Fibroblast of skin of right quadriceps (primary cell): ENCODE measurements at regions not wholly inside any gene's neighbourhood (a gene's known extent, or its start where the extent isn't known, plus 50 kb on each side); places are given as distances from the start of the nearest gene placed in this dataset.
A peak's percentile ranks its signal among the peaks of the same experiment; 100 is the strongest.
"Not testable (repeated sequence)": the region's sequence is repeated elsewhere in the genome, so short reads cannot be mapped to it uniquely, and the experiment has no call there.

Experiments used
- DNase-seq: peaks from one replicate; pipeline ENCODE4 v3.0.0-alpha.2; 2013

DNA sequence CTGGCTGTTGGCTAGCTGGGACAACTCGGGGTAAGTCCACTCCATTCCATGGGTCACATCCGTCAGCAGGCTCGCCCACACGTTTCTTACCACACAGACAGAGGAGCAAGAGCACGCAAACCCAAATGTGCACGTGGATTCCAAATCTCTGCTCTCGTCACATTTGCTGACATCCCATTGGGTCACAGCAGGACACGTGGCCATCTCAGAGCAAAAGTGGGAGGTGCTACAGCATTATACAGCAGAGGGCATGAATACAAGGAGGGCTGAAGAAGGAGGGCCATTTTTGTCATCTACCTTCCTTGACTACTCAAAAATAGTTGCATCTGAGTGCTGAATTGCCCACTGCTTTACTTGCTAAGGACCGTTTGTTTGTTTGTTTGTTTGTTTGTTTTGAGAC, 84.7 kb downstream of the RBBP6 start:
- DNase-seq, result no peak

DNA sequence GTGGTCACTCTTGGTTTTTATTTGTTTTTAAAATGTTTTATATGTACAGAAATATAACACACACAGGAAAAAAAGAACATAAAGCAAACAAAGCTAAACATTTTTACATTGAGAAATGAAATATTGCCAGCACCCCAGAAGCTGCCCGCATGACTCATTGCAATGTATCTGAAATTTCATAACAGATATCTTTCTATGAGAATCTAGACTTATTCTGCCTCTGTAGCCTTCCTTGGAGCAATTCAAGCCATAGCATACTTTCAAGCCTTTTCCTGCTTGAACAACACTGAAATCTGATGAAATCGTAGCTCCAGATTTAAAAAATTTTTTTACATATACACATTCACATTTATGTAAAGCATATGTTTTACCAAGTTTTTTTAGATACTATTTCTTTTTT, 86.9 kb downstream of the RBBP6 start:
- peak; percentile 68 for DNase-seq

DNA sequence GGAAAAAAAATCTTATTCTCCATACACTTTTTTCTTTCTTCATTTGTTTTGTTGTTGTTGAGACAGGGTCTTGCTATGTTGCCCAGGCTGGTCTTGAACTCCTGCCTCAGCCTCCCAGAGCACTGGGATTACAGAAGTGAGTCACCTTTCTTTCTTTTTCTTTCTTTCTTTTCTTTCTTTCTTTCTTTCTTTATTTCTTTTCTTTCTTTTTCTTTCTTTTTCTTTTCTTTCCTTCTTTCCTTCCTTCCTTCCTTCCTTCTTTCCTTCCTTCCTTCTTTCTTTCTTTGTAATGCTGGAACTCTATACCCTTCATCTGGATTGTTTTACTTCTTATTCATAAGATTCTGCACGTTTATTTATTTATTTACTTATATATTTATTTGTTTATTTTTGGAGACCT, 94.5 kb upstream of the TNRC6A start:
- DNase-seq, result no peak

DNA sequence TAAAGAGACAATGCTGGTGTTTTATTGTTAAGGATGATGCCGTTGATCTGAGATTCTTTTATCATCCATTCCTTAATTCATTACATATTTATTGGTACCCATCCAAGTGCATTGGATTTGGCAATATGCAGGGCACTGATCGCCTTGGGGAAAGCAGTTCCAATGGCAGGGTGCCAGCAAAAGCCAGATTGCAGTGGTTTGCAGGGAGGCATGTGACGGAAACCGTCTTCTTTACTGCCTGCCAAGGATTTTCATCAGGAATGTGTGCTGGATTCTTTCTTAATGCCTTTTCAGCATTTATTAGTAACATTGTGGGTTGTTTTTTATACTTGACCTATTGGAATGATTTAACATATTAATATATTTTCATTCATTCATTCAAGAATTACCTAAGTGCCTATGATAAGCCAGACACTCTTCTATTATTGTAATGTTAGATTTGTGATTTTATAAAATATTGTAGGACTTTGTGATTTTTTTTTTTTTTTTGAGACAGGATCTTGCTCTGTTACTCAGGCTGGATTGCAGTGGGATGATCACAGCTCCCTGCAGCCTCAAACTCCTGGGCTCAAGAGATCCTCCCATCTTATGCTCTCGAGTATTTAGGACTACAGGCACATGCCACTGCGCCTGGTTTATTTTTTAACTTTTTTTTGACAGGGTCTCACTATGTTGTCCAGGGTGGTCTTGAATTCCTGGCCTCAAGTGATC, 93.4 kb upstream of the TNRC6A start:
- DNase-seq, result peak; percentile 98

DNA sequence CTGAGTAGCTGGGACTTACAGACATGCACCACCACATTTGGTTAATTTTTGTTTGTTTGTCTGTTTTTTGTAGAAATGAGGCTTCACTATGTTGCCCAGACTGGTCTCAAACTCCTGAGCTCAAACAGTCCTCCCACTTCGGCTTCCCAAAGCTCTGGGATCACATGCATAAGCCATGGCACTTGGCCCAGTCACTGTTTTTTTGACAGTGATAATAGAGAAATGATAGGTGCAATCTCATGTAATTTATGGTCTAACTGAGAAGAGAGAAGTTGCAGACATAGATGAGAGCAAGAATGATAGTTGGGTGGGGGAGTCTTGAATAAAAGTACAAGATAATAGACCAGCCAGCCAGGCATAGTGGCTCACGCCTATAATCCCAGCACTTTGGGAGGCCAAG, 89.7 kb upstream of the TNRC6A start:
- no peak for DNase-seq

DNA sequence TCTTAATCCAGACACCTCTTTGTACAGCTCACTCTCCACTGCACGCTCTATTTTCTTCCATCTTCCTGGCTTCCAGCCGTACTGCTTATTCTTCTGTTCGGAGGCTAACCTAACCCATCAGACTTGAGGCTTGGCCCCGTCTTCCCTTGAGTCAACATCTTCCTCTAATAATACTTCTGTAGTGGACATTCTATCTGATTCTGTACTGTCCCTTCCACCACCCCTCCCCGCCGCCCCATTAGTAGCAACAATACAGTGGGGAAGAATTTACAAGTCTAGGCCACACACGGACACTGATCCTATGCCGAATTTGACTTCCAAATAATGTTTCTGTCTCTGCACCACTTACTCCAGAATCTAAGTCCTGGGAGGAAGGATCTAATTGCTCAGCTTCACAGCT, 86.0 kb upstream of the TNRC6A start:
- DNase-seq, result no peak

DNA sequence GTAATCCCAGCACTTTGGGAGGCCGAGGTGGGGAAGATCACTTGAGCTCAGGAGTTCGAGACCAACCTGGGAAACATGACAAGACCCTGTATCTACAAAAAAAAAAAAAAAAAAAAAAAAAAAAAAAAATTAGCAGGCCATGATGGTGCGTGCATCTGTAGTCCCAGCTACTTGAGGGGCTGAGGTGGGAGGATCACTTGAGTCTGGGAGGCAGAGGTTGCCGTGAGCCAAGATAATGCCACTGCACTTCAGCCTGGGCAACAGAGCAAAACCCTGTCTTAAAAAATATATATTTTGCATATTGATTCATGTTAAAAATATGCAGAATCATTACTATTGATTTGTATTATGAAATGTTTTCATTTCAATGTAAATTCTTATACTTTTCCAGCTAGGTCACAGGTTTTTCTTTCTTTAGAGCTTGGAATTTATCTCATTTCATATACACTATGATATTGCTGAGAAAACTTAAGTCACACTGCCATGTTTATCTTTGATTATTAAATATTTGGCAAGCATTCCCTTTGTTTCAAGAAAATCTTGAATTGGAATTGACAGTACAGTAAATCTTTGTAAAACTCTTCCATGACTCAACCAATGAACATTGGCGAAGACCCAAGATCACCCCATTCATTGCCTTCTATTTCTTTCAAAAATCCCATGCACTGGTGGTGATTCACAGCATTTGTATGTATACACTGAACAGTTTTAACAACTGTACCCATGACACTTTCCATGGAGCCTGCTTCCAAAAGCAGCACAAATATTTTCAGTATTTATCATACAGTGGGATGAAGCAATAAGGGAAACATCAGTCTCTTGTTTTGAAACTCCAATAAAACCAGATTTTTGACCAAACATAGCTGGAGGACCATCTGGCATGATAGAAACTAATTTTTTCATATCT, 83.5 kb upstream of the TNRC6A start:
- peak; percentile 100 for DNase-seq

DNA sequence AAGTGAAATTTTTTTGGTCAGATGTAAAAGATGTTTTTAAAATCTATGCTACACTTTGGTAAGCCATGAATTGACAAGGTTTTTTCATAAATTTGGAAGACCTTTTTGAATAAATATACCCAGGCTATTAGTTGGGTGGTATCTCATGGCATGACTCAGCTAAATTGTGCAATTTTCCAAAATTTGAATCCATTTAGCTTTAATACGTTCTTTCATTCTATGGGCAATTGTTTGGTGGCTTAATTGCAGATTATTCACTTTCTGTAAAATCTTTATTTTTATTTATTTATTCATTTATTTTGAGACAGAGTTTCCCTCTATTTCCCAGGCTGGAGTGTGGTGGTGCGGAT, 82.8 kb upstream of the TNRC6A start:
- DNase-seq, result no peak

DNA sequence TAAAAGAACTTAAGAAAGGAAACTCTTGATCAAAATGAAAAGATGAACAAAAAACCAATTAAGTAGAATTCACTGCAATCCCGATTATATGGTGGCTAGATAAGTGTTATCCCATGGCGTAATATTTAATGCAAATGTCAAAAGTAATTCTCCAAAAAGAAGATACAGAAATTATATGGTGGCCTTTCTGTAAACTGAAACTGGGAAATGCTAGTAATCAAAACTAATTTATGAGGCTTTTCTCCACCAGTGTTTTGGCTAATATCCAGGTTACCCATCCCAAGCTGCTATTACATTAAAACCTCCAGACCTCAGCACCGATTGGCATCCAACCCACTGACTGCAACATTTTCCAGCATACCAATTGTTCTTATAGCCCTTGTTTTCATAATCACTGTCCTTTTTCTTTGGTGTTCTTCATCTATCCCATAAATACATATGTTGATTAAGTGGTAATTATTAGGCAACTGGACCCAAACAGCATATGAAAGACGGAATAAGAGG, 77.2 kb upstream of the TNRC6A start:
- DNase-seq, result peak; percentile 40

DNA sequence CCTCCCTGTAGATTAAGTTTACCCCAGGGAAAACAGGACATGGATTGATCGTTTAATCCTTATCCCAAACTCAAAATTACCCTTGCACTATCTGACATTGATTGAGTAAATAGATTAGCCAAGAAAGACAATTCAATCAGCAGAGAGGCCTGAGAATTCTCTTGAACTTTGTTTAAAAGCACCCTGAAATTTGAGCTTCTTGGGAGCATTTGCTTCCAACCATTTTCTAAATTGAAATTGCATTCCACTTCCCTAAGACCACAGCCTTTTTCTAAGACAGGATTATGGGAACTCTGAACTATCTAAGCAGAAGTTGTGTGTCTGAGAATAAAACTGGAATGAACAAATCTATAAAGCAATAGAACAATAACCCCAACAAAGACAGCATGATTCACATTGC, 76.6 kb upstream of the TNRC6A start:
- no peak for DNase-seq

DNA sequence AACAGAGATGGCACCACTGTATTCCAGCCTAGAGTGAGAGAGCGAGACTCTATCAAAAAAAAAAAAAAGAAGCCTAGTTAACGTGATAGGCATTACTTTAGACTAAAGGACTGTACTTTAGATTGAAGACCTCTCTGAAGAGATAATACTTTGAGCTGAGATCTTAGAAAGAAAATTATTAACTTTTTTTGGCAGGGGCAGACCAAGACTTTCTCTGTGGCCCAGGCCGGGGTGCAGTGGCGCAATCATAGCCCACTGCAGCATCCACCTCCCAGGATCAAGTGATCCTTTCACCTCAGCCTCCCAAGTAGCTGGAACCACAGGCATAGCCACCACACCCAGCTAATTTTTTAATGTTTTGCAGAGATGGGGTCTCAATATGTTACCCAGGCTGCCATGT, 75.7 kb upstream of the TNRC6A start:
- DNase-seq, result no peak

DNA sequence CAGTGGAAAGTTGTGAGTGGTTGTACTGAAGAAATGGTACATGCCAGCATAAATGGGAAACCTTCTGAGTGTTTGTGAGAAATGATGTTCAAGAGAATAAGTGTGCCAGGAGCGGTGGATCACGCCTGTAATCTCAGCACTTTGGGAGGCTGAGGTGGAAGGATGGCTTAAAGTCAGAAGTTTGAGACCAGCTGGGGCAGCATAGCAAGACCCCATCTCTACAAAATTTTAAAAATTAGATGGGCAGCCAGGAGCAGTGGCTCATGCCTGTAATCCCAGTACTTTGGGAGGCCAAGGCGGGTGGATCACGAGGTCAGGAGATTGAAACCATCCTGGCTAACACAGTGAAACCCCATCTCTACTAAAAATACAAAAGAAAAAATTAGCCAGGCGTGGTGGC, 63.5 kb upstream of the TNRC6A start:
- DNase-seq, result not testable (repeated sequence)

DNA sequence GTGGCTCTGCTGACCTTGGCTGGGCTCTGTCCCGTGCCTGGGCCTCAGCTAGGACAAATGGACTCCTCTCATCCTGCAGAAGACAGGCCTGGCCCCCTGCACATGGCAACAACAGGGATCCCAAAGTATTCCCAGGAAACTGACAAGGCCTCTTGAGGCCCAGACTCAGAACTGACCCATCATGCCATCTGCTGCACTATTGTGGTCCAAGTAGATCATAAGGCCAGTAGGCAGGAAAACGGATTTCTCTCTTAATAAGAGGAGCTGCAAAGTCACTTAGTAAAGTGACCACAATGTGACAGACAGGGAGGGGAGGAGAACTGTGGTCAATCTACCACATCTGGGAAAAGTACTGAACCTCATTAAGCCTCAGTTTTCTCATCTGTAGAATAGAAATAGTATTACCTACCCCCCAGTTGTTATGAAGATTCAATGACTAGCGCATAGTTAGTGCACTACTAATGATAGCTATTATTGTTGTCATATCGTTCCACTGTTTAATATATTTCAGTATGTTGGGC, 62.1 kb upstream of the TNRC6A start:
- no peak for DNase-seq

DNA sequence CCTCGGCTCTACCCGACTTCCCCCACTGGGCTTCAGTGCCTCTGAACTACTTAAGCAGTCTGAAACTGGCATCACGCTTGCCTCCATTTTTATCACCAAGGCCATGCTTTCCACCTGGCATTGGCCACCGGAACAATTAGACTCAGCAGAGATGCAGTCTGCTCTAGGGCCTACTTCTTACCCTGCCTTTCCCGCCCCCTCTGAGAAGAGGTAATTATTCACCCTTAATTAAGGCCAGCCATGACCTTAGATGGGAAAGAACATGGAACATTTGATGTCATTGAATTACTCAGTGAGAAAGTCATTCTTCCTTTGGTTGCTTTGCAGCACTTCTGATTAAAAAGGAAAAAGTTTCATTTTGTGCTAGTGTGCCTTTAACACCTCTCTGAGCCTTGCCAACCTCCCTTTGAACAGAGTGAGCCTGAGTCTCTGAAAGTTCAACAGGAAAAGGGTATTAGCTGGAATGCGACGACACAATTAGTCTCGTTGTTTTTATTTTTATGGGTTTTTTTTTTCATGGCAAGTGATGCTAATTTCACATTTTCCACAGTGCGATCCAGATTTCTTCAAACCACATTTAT, 60.9 kb upstream of the TNRC6A start:
- peak; percentile 88 for DNase-seq

DNA sequence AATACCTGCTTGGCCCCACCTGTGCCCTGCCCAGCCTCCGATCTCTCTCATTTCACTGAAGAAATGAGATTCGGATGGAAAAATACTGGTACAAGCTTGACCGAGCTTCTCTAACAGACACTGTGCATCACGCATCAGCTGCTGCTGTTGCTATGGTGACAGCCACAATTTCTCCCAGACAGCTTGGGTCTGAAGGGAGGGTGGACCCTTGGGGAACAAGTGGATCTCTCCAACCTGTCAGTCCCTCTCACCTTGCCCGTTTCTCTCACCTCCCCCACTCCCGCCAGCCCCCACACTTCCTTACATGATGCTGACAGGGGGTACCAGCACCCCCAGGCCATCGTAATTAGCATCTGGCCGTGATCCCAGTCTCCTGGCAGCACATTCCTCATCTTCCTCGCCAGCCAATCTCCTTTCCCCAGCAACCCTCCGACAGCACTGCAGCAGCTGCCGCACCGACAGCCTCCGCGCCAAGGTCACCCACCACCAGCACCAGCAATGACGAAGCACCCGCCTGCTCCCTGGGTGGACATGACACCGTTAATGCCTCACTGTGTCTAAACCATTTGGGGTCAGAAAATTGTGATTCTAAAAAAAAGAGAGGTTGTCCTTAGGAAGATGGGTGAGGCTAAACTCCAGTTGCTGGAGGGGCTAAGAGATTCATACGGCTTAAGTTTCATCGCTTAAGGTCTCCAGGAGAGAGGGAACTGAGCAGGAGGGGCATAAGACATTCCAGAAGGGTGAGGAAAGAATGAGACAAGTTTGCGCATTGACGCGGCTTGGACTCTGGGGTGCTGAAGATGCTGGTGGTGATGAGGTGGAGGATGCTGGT, 58.6 kb upstream of the TNRC6A start:
- peak; percentile 87 for DNase-seq

DNA sequence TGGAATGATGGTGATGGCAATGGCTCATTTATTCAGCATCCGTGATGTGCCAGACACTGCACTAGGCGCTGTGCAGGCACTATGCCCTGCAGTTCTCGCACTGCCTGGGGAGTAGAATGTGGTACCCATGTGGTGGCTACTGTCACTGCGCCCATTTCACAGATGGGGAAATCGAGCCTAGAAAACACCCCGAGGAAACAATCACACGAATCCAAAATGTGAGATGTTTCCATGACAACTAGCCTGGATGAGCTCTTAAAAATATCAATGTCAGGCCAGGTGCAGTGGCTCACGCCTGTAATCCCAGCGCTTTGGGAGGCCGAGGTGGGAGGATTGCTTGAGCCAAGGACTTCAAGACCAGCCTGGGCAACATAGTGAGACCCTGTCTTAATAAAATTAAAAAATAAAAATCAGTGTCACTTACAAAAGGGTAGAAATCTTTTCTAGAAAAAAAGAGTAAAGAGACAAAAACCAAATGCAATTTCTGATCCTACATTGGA, 57.9 kb upstream of the TNRC6A start:
- no peak for DNase-seq

DNA sequence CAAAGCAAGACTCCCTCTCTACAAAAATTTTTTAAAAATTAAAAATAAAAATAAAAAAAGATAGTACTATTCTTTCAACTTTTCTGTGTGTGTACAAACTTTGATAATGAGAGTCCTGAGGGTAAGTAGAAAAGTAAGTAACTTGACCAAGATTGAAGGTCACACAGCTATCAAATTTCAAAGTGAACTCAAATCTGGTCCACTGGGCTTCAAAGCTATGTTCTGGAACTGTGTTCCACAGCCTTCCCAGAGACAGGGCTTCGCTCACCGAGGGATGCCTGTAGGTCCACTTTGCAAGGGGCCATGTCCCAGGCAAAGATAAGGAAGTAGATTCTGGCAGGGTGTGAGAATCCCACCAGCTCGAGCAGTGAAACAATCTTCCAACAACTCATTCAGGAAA, 56.3 kb upstream of the TNRC6A start:
- DNase-seq, result no peak

DNA sequence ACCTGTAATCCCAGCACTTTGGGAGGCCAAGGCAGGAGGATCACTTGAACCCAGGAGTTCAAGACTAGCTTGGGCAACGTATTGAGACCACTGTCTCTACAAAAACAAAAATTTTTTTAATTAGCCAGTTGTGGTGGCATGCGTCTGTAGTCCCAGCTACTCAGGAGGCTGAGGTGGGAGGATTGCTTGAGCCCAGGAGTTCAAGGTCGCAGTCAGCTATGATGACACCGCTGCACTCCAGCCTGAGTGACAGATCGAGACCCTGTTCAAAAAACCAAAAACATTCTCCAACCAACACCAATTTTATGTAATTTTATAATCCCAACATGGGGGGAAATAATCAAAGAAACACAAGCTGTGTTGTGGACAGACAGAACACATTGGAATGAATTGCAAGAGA, 54.6 kb upstream of the TNRC6A start:
- DNase-seq, result no peak

DNA sequence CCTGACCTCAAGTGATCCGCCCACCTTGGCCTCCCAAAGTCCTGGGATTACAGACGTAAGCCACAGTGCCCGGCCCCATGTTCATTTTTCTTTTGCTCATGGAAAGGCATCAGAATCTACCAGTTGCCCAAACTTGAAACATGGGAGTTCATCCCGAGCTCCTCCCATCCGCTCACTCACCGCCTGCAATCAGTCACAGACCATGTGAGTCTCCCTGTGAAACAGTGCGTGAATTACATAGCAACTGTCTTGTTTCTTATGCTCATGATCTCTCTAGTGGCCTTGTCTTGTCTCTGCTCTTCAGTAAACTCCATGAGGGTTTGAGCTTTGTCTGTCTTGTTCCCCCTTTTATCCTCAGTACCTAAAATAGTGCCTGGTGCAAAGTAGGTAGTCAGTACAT, 52.1 kb upstream of the TNRC6A start:
- no peak for DNase-seq
